ENCODE measurements at regions not wholly inside any gene's neighbourhood (a gene's known extent, or its start where the extent isn't known, plus 50 kb on each side); places are given as distances from the start of the nearest gene placed in this dataset.
"Not testable (repeated sequence)": the region's sequence is repeated elsewhere in the genome, so short reads cannot be mapped to it uniquely, and the experiment has no call there.

- no peak for DNase-seq
These were observed 272.6 kb downstream of the MATN1 start for GRCh38 chr1:30450818-30451233.

- DNase-seq = no peak
These were observed 273.1 kb downstream of the MATN1 start for GRCh38 chr1:30450148-30450817.

GRCh38 chr1:30449428-30450147, 273.8 kb downstream of the MATN1 start:
- no peak for DNase-seq

GRCh38 chr1:30449003-30449402, 274.4 kb downstream of the MATN1 start:
- no peak for DNase-seq

GRCh38 chr1:30447701-30448100, 275.7 kb downstream of the MATN1 start:
- no peak for DNase-seq

GRCh38 chr1:30447080-30447479, 276.3 kb downstream of the MATN1 start:
- no peak for DNase-seq

- no peak for DNase-seq
These were observed 276.9 kb downstream of the MATN1 start for GRCh38 chr1:30446508-30446907.

- no peak for DNase-seq
These were observed 277.3 kb downstream of the MATN1 start for GRCh38 chr1:30446095-30446494.

GRCh38 chr1:30445449-30445848, 277.9 kb downstream of the MATN1 start:
- no peak for DNase-seq

GRCh38 chr1:30444850-30445249, 278.5 kb downstream of the MATN1 start:
- DNase-seq = no peak

GRCh38 chr1:30444401-30444800, 279.0 kb downstream of the MATN1 start:
- no peak for DNase-seq

- DNase-seq = not testable (repeated sequence)
These were observed 285.1 kb downstream of the MATN1 start for GRCh38 chr1:30438274-30438673.

- DNase-seq = no peak
These were observed 286.3 kb downstream of the MATN1 start for GRCh38 chr1:30437059-30437576.

- no peak for DNase-seq
These were observed 295.8 kb downstream of the MATN1 start for GRCh38 chr1:30427545-30427944.

GRCh38 chr1:30425046-30425445, 298.3 kb downstream of the MATN1 start:
- DNase-seq = no peak

GRCh38 chr1:30423570-30423969, 299.8 kb downstream of the MATN1 start:
- DNase-seq = no peak

GRCh38 chr1:30422251-30422650, 301.1 kb downstream of the MATN1 start:
- DNase-seq = no peak

- no peak for DNase-seq
These were observed 302.8 kb downstream of the MATN1 start for GRCh38 chr1:30420519-30421050.

GRCh38 chr1:30419831-30420230, 303.6 kb downstream of the MATN1 start:
- DNase-seq = no peak

- no peak for DNase-seq
These were observed 304.3 kb downstream of the MATN1 start for GRCh38 chr1:30418939-30419720.

GRCh38 chr1:30418061-30418938, 305.1 kb downstream of the MATN1 start:
- no peak for DNase-seq

- no peak for DNase-seq
These were observed 305.7 kb downstream of the MATN1 start for GRCh38 chr1:30417701-30418046.

All from CD4-positive, alpha-beta T cell treated with Interleukin-21 for 1 hour (primary cell).